Upper lobe of right lung (tissue), 1 donor: ENCODE measurements at regions not wholly inside any gene's neighbourhood (a gene's known extent, or its start where the extent isn't known, plus 50 kb on each side); places are given as distances from the start of the nearest gene placed in this dataset.

Experiments used
- ATAC-seq: fragments of 200-7000 bp; cut with Tn5 transposase; one replicate; pipeline ENCODE4 v1.9.1; 2020; ENCODE audit warnings: mild to moderate bottlenecking, moderate library complexity
- DNase-seq: peaks from one replicate; pipeline ENCODE4 v3.0.0-alpha.2; 2020
- H3K27ac ChIP-seq: fragments of 200-600 bp; one replicate; pipeline ENCODE4 v1.8.0; 2022
- H3K27me3 ChIP-seq: fragments of 200-600 bp; one replicate; pipeline ENCODE4 v1.8.0; 2022; ENCODE audit warnings: mild to moderate bottlenecking
- H3K36me3 ChIP-seq: fragments of 200-600 bp; one replicate; pipeline ENCODE4 v1.8.0; 2022
- H3K4me1 ChIP-seq: fragments of 200-600 bp; one replicate; pipeline ENCODE4 v1.8.0; 2022
- H3K4me3 ChIP-seq: fragments of 200-600 bp; one replicate; pipeline ENCODE4 v1.8.0; 2022; ENCODE audit warnings: mild to moderate bottlenecking
- H3K9me3 ChIP-seq: fragments of 200-600 bp; one replicate; pipeline ENCODE4 v1.8.0; 2022
- CTCF ChIP-seq: fragments of 200-600 bp; IDR thresholded peaks from one replicate; pipeline ENCODE4 v1.8.0; 2022; ENCODE audit warnings: antibody characterized with exemption
- intact Hi-C: fragments of 100-400 bp; cut with DNase I; formaldehyde crosslinking; loops from one replicate; pipeline ENCODE4 v1.11.0; 2022
- donor health status: DM: no; HTN: yes; CAD: no; lungs with severe emphysema.

DNA sequence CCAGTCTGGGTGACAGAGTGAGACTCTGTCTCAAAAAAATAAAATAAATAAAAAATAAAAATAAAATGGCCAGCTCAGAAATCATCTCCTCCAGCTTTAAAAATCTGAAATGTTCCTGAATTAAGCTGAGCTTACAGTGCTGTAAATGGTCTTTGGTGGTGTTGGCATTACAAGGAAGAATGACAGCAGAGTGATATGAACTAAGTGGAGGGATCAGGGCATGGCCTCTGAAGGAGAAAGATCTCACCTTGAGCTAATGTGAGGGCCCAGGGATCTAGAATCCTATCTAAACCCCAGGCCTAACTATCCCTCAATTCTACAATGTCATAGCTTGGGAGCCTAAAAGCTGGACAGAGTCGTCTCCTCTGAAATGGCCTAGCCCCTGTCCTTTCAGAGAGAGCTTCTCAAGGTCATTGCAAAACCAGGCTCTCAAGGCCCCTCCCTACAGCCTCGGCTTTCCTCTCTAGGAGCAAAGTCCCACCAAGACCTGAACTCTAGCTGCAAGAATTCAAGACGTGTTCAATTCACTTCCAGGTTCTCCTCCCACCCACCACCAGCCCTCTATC, 345.4 kb downstream of the BUD13 start:
- intact Hi-C loops = no loop called here
- no peak overlapping the region for H3K27ac ChIP-seq
- no peak for TF ChIP-seq CTCF
- ATAC-seq (no peak), DNase-seq (no peak)
- no peaks in the 10 kb centered on the region for H3K9me3 ChIP-seq
- no peaks in the 10 kb centered on the region for H3K27me3 ChIP-seq
- H3K4me1 ChIP-seq = no peaks in the 10 kb centered on the region
- H3K36me3 ChIP-seq = no peaks in the 10 kb centered on the region
- H3K4me3 ChIP-seq = no peak overlapping the region

- TF ChIP-seq CTCF = no peak
- DNase-seq (no peak), ATAC-seq (no peak)
- no peak overlapping the region for H3K27ac ChIP-seq
- H3K27me3 ChIP-seq = no peaks in the 10 kb centered on the region
- no peak overlapping the region for H3K4me3 ChIP-seq
- no peaks in the 10 kb centered on the region for H3K4me1 ChIP-seq
- no peaks in the 10 kb centered on the region for H3K9me3 ChIP-seq
- no peaks in the 10 kb centered on the region for H3K36me3 ChIP-seq
- intact Hi-C loops = no loop called here
Observed at GRCh38 chr11:116426761-116427160, 346.0 kb downstream of the BUD13 start.

DNA sequence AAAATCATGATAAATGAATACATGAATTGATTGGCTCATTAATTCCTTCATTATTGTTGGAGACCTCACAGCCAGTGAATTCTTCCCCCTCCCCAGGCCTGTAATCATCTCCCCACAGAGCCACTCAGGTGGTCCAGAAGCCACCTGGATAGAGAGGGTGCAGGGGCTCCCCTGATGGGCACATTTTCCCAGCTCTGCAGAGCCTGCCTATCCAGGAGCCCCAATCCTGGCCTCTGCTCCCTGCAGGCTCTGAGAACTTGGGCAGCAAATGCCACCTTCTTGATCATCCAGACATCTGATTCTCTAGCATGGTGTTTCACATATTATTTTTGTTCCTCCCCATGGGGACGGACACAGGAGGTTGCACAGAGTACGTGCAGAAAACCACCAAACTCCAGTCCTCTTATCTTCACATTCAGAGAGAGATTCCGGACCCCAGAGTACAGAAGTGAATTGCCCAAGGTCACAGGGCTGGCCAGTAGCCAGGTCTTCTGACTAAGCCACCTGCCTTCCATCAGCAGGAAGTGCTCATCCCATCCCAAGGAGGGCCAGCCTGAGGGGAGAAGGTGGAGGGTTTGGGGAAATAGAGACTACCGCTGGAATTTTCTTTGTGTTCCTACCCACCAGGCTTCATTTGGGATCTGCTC, 348.0 kb downstream of the BUD13 start:
- Histone ChIP-seq H3K4me3 (no peak overlapping the region), H3K27me3 (no peaks in the 10 kb centered on the region), H3K27ac (no peak overlapping the region), H3K4me1 (no peaks in the 10 kb centered on the region), H3K9me3 (no peaks in the 10 kb centered on the region), H3K36me3 (no peaks in the 10 kb centered on the region)
- no peak for DNase-seq
- TF ChIP-seq CTCF = no peak
- no peak for ATAC-seq
- intact Hi-C loops = no loop called here

DNA sequence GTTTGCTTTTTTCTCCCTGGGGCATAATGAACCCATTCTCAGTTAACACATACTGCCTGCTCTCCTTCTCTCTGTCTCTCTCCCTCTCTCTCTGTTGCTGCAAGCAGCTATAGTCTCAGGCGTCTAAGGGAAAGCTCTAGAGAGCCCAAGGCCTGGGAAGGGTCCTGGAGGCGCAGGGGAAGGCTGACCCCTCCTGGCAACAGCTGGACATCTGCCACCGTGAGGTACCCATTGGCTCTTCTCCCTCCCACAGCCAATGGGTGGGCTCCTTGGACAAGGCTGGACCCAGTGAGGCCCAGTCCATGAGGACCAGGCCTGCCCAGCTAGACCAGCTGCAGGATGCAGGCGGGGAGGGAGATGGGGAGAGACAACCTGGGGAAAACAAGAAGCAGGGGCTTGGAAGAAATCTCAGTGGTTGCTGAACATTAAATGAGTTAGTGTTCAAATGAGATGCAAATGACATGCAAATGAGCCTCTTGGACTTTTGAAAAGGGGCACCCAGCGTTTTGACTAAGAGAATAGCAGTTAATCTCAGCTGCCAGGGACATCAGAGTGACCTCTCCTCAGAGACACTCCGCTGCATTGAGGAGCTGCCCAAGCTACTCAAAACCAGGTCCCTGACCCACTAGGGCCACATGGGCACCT, 349.7 kb downstream of the BUD13 start:
- intact Hi-C loops = no loop called here
- no peaks in the 10 kb centered on the region for H3K36me3 ChIP-seq
- DNase-seq (no peak), ATAC-seq (no peak)
- no peaks in the 10 kb centered on the region for H3K4me1 ChIP-seq
- H3K9me3 ChIP-seq = no peaks in the 10 kb centered on the region
- no peak overlapping the region for H3K4me3 ChIP-seq
- no peaks in the 10 kb centered on the region for H3K27me3 ChIP-seq
- no peak for TF ChIP-seq CTCF
- no peak overlapping the region for H3K27ac ChIP-seq

- DNase-seq = no peak
- no peak for ATAC-seq
- TF ChIP-seq CTCF = no peak
- Histone ChIP-seq H3K27me3 (no peaks in the 10 kb centered on the region), H3K36me3 (no peaks in the 10 kb centered on the region), H3K27ac (no peak overlapping the region), H3K9me3 (no peaks in the 10 kb centered on the region), H3K4me1 (no peaks in the 10 kb centered on the region), H3K4me3 (no peak overlapping the region)
- intact Hi-C loops = no loop called here
Observed at GRCh38 chr11:116422556-116422955, 350.2 kb downstream of the BUD13 start.
